Mesenchymal stem cell (in vitro differentiated cells and primary cell): ENCODE measurements at regions not wholly inside any gene's neighbourhood (a gene's known extent, or its start where the extent isn't known, plus 50 kb on each side); places are given as distances from the start of the nearest gene placed in this dataset.

Experiments used
- DNase-seq: peaks from one replicate; pipeline ENCODE4 v3.0.0-alpha.2; 2013
- H2AFZ ChIP-seq: one replicate; pipeline ENCODE4 v1.6.1; 2013; ENCODE audit warnings: low read depth, mild to moderate bottlenecking, control low read depth, inconsistent platforms, low read length, moderate library complexity
- H2AK5ac ChIP-seq: 2 replicates; pipeline ENCODE4 v1.6.1; 2013; ENCODE audit warnings: low read length, moderate library complexity, mild to moderate bottlenecking, inconsistent platforms; ENCODE audit not compliant: severe bottlenecking
- H2BK120ac ChIP-seq: one replicate; pipeline ENCODE4 v1.6.1; 2013; ENCODE audit warnings: low read depth, mild to moderate bottlenecking, inconsistent platforms, low read length, moderate library complexity
- H2BK12ac ChIP-seq, 2 experiments: one replicate each; pipeline ENCODE4 v1.6.1; 2013; ENCODE audit warnings: inconsistent platforms in 2 of 2, low read length in 2 of 2, mild to moderate bottlenecking in 2 of 2, moderate library complexity in 2 of 2, control low read depth in 1 of 2
- H2BK15ac ChIP-seq: one replicate; pipeline ENCODE4 v1.6.1; 2013; ENCODE audit warnings: mild to moderate bottlenecking, low read depth, inconsistent platforms; ENCODE audit not compliant: poor library complexity, severe bottlenecking
- H2BK5ac ChIP-seq: 2 replicates; pipeline ENCODE4 v1.6.1; 2013; ENCODE audit warnings: low read depth, mild to moderate bottlenecking, low read length, control low read depth, inconsistent platforms; ENCODE audit not compliant: poor library complexity, severe bottlenecking
- H3K14ac ChIP-seq, 2 experiments: one replicate each; pipeline ENCODE4 v1.6.1; 2013; ENCODE audit warnings: inconsistent platforms in 2 of 2, low read length in 2 of 2, control low read depth in 1 of 2, mild to moderate bottlenecking in 1 of 2, moderate library complexity in 1 of 2
- H3K18ac ChIP-seq, 2 experiments: one replicate each; pipeline ENCODE4 v1.6.1; 2013; ENCODE audit warnings: inconsistent platforms in 2 of 2, low read length in 2 of 2, control low read depth in 1 of 2, low read depth in 1 of 2, mild to moderate bottlenecking in 1 of 2
- H3K23ac ChIP-seq, 2 experiments: one replicate each; pipeline ENCODE4 v1.6.1; 2013; ENCODE audit warnings: inconsistent platforms in 2 of 2, low read length in 2 of 2, mild to moderate bottlenecking in 2 of 2, moderate library complexity in 2 of 2, control low read depth in 1 of 2
- H3K27ac ChIP-seq: 2 replicates; pipeline ENCODE4 v1.5.1; 2013; ENCODE audit warnings: mild to moderate bottlenecking, moderate library complexity, low read length, control low read depth, inconsistent platforms; ENCODE audit not compliant: poor library complexity, severe bottlenecking
- H3K27me3 ChIP-seq, 2 experiments: 2 replicates each; pipeline versions ENCODE4 v1.6.1 to v1.7.0; 2013; ENCODE audit warnings: low read length in 2 of 2, mild to moderate bottlenecking in 2 of 2, moderate library complexity in 2 of 2, control low read depth in 1 of 2, inconsistent platforms in 1 of 2; ENCODE audit not compliant: control insufficient read depth in 1 of 2, insufficient read depth in 1 of 2
- H3K36me3 ChIP-seq, 2 experiments: 2 replicates each; pipeline versions ENCODE4 v1.6.1 to v1.7.0; 2013; ENCODE audit warnings: low read length in 2 of 2, control low read depth in 1 of 2, inconsistent platforms in 1 of 2, low read depth in 1 of 2, mild to moderate bottlenecking in 1 of 2; ENCODE audit not compliant: insufficient read depth in 2 of 2, control insufficient read depth in 1 of 2
- H3K4ac ChIP-seq, 2 experiments: one replicate each; pipeline ENCODE4 v1.6.1; 2013; ENCODE audit warnings: inconsistent platforms in 2 of 2, low read length in 2 of 2, mild to moderate bottlenecking in 2 of 2, moderate library complexity in 2 of 2, control low read depth in 1 of 2, low read depth in 1 of 2
- H3K4me1 ChIP-seq: 2 replicates; pipeline ENCODE4 v1.6.1; 2013; ENCODE audit warnings: low read depth, low read length, control low read depth; ENCODE audit not compliant: control insufficient read depth, insufficient read depth
- H3K4me2 ChIP-seq: 2 replicates; pipeline ENCODE4 v1.6.1; 2013; ENCODE audit warnings: low read length, mild to moderate bottlenecking, inconsistent platforms; ENCODE audit not compliant: poor library complexity, severe bottlenecking
- H3K4me3 ChIP-seq, 2 experiments: 2 replicates each; pipeline versions ENCODE4 v1.5.1 to v1.7.0; 2013; ENCODE audit warnings: low read length in 2 of 2, mild to moderate bottlenecking in 2 of 2, control low read depth in 1 of 2, low read depth in 1 of 2; ENCODE audit not compliant: insufficient read depth in 1 of 2
- H3K79me1 ChIP-seq: replicated peaks from 2 replicates; pipeline ENCODE4 v1.6.1; 2013; ENCODE audit warnings: mild to moderate bottlenecking, control low read depth, low read length, inconsistent platforms; ENCODE audit not compliant: poor library complexity, severe bottlenecking
- H3K9ac ChIP-seq: 2 replicates; pipeline ENCODE4 v1.7.0; 2013; ENCODE audit warnings: mild to moderate bottlenecking, low read length, moderate library complexity
- H3K9me3 ChIP-seq: 2 replicates; pipeline ENCODE4 v1.7.0; 2013; ENCODE audit warnings: mild to moderate bottlenecking, low read length; ENCODE audit not compliant: control insufficient read depth
- H4K8ac ChIP-seq: one replicate; pipeline ENCODE4 v1.6.1; 2013; ENCODE audit warnings: inconsistent platforms, mild to moderate bottlenecking, low read length, moderate library complexity
- H4K91ac ChIP-seq: one replicate; pipeline ENCODE4 v1.6.1; 2013; ENCODE audit warnings: mild to moderate bottlenecking, low read length, inconsistent platforms
- WGBS: methylation state at CpG from one replicate; pipeline ENCODE4 v1.1.7; 2013; ENCODE audit warnings: mixed read lengths; 5-methylcytosine and 5-hydroxymethylcytosine counted together

DNA sequence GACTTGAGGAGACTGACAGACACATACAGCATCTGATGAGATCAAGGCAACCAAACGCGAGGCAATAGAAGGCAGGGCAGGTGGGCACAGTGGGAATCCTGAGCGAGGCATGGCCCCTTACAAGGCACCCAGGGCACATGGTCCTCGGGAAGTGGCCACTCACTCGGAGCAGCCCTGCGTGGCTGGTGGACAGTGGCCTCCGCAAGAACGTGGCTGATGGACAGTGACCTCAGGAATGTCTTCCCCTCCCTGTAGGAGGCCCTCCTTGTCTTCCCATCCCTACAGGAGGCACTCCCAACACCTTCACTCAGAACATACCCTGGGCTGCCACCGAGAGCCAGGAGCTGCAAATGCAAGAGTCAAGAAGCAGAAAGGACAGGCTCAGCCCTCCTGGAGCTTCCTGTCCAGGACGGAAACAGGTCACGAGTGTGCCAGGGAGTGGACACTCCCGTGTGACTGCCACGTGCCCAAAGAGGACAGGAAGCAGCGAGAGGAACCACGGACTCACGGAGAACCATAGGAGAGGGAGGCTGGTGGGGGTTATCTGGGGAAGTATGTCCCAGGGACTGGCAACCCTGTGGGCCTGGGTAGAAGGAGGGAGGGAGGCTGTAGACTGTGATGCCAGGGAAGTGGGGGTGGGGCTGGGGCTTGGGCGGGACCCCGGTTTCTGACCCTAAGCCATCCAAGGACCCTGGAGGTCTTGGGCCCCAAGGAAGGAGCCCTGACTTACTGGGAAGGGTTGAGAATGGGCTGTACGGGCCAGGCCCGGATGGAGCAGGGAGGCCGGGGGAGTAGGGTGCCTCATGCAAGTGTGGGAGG, 321.9 kb upstream of the IRX4 start:
- Histone ChIP-seq H2BK120ac (no peak overlapping the region), H3K4ac (no peak overlapping the region), H2BK12ac (no peak overlapping the region), H3K23ac (no peak overlapping the region), H3K36me3 (no peaks in the 10 kb centered on the region), H3K27me3 (peaks cover 0 to 2% of the 10 kb centered on the region in 2 experiments), H3K18ac (no peak overlapping the region), H3K9ac (no peak overlapping the region), H3K4me3 (no peak overlapping the region), H2BK5ac (no peak overlapping the region), H4K91ac (no peak overlapping the region), H4K8ac (no peak overlapping the region), H3K9me3 (no peaks in the 10 kb centered on the region), H2AFZ (no peak overlapping the region), H3K4me2 (no peak overlapping the region), H2BK15ac (peak overlapping the region; percentile 19), H3K4me1 (no peaks in the 10 kb centered on the region), H2AK5ac (no peak overlapping the region), H3K79me1 (no peaks in the 10 kb centered on the region), H3K27ac (no peak overlapping the region), H3K14ac (no peak overlapping the region)
- DNase-seq, result no peak
- WGBS, result 87% methylated on average over 21 of the region's 21 CpGs

DNA sequence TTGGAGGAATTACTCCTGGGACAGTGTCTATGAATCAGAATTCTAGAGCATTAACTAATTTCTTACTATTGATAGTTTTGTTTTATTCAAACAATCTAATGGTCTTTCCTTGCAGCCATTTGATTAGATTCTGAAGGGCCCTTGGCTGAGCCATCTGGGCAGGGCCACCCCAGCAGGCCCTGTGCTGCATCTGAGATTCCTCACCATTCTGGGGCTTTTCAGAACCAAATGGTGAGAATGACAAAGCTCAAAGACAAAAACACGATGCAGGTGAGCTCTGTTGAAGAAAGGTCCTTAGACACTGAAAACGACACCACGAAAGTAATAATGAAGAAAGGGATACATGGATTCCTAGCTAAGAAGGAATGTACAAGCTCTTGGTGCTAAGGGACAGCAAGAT, 321.0 kb upstream of the IRX4 start:
- Histone ChIP-seq H2BK5ac (no peak overlapping the region), H3K23ac (no peak overlapping the region), H3K27ac (no peak overlapping the region), H3K4me1 (no peaks in the 10 kb centered on the region), H3K9me3 (no peaks in the 10 kb centered on the region), H2BK15ac (no peak overlapping the region), H4K8ac (no peak overlapping the region), H3K18ac (no peak overlapping the region), H3K79me1 (no peaks in the 10 kb centered on the region), H2BK12ac (no peak overlapping the region), H3K14ac (no peak overlapping the region), H3K27me3 (peaks cover 0 to 2% of the 10 kb centered on the region in 2 experiments), H3K36me3 (no peaks in the 10 kb centered on the region), H3K4me2 (no peak overlapping the region), H2BK120ac (no peak overlapping the region), H2AK5ac (no peak overlapping the region), H3K9ac (no peak overlapping the region), H3K4ac (no peak overlapping the region), H3K4me3 (no peak overlapping the region), H2AFZ (no peak overlapping the region), H4K91ac (no peak overlapping the region)
- 61% methylated on average over 3 of the region's 3 CpGs for WGBS
- DNase-seq, result no peak

DNA sequence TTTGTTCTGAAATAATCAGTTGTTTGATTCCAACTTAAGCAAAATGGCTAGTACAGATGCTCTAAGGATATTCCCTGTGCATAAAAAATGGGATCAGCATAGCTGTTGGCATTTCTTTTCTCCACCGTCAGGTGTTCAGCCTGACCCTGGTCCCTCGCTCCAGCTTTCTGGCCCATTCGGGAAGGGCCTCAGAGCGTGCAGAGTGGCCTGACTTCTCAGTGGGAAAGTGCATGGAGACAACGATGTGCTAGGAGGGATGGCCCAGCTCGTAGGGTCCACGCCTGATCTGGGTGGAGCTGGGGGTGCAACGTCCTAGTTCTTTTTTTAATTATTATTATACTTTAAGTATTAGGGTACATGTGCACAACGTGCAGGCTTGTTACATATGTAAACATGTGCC, 319.1 kb upstream of the IRX4 start:
- Histone ChIP-seq H3K4me2 (no peak overlapping the region), H4K91ac (no peak overlapping the region), H3K27me3 (no peaks in the 10 kb centered on the region), H3K9me3 (peaks cover 3% of the 10 kb centered on the region), H2BK12ac (no peak overlapping the region), H3K4ac (no peak overlapping the region), H3K18ac (no peak overlapping the region), H2BK15ac (no peak overlapping the region), H3K36me3 (no peaks in the 10 kb centered on the region), H3K79me1 (no peaks in the 10 kb centered on the region), H2BK5ac (no peak overlapping the region), H2BK120ac (no peak overlapping the region), H3K14ac (no peak overlapping the region), H3K27ac (no peak overlapping the region), H4K8ac (no peak overlapping the region), H3K23ac (no peak overlapping the region), H3K4me3 (no peak overlapping the region), H2AK5ac (no peak overlapping the region), H3K9ac (no peak overlapping the region), H2AFZ (no peak overlapping the region), H3K4me1 (no peaks in the 10 kb centered on the region)
- no peak for DNase-seq
- WGBS, result 85% methylated on average over 5 of the region's 9 CpGs

DNA sequence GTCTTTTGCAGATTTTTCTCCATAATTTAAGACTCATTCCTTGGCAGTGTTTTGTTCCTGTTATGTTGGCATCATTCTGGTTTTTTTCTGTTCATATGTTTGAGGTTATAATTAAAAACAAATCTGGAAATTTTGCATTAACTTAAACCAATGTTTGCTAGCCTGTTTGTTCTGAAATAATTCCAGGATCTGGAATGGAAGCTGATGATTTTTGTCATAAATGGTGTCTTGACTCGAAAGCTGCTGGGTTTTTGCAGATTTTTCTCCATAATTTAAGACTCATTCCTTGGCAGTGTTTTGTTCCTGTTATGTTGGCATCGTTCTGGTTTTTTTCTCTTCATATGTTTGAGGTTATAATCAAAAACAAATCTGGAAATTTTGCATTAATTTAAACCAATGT, 318.7 kb upstream of the IRX4 start:
- no peak overlapping the region for H3K18ac ChIP-seq
- no peak overlapping the region for H3K4me2 ChIP-seq
- H2BK15ac ChIP-seq, result no peak overlapping the region
- no peak overlapping the region for H2BK5ac ChIP-seq
- no peak overlapping the region for H4K91ac ChIP-seq
- H3K4me1 ChIP-seq, result no peaks in the 10 kb centered on the region
- H2AFZ ChIP-seq, result no peak overlapping the region
- no peak overlapping the region for H2BK120ac ChIP-seq
- H3K9me3 ChIP-seq, result peaks cover 6% of the 10 kb centered on the region
- H3K27me3 ChIP-seq, result no peaks in the 10 kb centered on the region
- no peak overlapping the region for H2BK12ac ChIP-seq
- no peak overlapping the region for H2AK5ac ChIP-seq
- no peaks in the 10 kb centered on the region for H3K36me3 ChIP-seq
- 46% methylated on average over 2 of the region's 2 CpGs for WGBS
- no peak overlapping the region for H3K4ac ChIP-seq
- H3K4me3 ChIP-seq, result no peak overlapping the region
- H3K14ac ChIP-seq, result no peak overlapping the region
- no peak overlapping the region for H3K23ac ChIP-seq
- H3K9ac ChIP-seq, result no peak overlapping the region
- H3K79me1 ChIP-seq, result no peaks in the 10 kb centered on the region
- no peak overlapping the region for H4K8ac ChIP-seq
- DNase-seq, result no peak
- H3K27ac ChIP-seq, result no peak overlapping the region
